ENCODE measurements at regions not wholly inside any gene's neighbourhood (a gene's known extent, or its start where the extent isn't known, plus 50 kb on each side); places are given as distances from the start of the nearest gene placed in this dataset.

- no peak for ATAC-seq
Observed at GRCh38 chr14:96150214-96150613, 54.4 kb upstream of the BDKRB2 start.

GRCh38 chr14:96151242-96151641 is 53.4 kb upstream of the BDKRB2 start:
- intact Hi-C loops (cut with DNase I): no loop called here
- no peak for DNase-seq

More at GRCh38 chr14:96150214-96150613, 54.4 kb upstream of the BDKRB2 start:
- intact Hi-C loops (cut with DNase I): no loop called here
- Histone ChIP-seq H3K27me3 (ENCODE audit: low read depth) (no peaks in the 10 kb centered on the region), H3K4me1 (peaks cover 6% of the 10 kb centered on the region), H3K9me3 (no peaks in the 10 kb centered on the region), H3K4me3 (no peak overlapping the region), H3K27ac (no peak overlapping the region), H3K36me3 (no peaks in the 10 kb centered on the region)
- no peak for TF ChIP-seq CTCF (IDR thresholded peaks at IDR 0.05)
- DNase-seq: no peak

GRCh38 chr14:96153003-96153402 is 51.6 kb upstream of the BDKRB2 start:
- H3K4me1 ChIP-seq: no peaks in the 10 kb centered on the region
- intact Hi-C loops (cut with DNase I): no loop called here
- no peaks in the 10 kb centered on the region for H3K27me3 ChIP-seq (ENCODE audit: low read depth)
- H3K27ac ChIP-seq: no peak overlapping the region
- H3K36me3 ChIP-seq: no peaks in the 10 kb centered on the region
- H3K4me3 ChIP-seq: no peak overlapping the region
- DNase-seq (no peak), ATAC-seq (no peak)
- H3K9me3 ChIP-seq: no peaks in the 10 kb centered on the region
- TF ChIP-seq CTCF (IDR thresholded peaks at IDR 0.05): no peak

More at GRCh38 chr14:96151242-96151641, 53.4 kb upstream of the BDKRB2 start:
- no peaks in the 10 kb centered on the region for H3K27me3 ChIP-seq (ENCODE audit: low read depth)
- H3K27ac ChIP-seq: no peak overlapping the region
- H3K36me3 ChIP-seq: no peaks in the 10 kb centered on the region
- no peaks in the 10 kb centered on the region for H3K9me3 ChIP-seq
- no peak overlapping the region for H3K4me3 ChIP-seq
- TF ChIP-seq CTCF (IDR thresholded peaks at IDR 0.05): no peak
- peaks cover 1% of the 10 kb centered on the region for H3K4me1 ChIP-seq
- ATAC-seq: no peak
